ENCODE measurements at regions not wholly inside any gene's neighbourhood (a gene's known extent, or its start where the extent isn't known, plus 50 kb on each side); places are given as distances from the start of the nearest gene placed in this dataset.

DNA sequence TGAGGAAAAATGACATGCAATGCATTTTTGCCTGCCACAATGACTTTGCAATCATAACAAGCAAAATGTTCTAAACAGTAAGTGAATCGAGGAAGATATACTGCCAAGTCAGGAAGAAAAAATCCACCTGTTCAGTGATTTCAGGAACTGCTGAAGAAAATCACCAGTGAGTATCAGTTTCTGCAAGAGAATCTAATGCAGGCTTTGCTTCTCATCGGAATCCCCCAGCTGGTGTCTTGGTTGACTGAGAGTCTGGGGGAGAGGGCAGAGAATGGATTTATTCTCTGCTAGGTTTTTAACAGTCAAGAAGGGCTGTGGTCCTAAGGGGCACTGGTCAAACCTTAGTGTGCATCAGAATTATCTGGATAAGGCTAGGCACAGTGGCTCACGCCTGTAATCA is 363.4 kb downstream of the CDH26 start:
- TF ChIP-seq, protein P1, sequence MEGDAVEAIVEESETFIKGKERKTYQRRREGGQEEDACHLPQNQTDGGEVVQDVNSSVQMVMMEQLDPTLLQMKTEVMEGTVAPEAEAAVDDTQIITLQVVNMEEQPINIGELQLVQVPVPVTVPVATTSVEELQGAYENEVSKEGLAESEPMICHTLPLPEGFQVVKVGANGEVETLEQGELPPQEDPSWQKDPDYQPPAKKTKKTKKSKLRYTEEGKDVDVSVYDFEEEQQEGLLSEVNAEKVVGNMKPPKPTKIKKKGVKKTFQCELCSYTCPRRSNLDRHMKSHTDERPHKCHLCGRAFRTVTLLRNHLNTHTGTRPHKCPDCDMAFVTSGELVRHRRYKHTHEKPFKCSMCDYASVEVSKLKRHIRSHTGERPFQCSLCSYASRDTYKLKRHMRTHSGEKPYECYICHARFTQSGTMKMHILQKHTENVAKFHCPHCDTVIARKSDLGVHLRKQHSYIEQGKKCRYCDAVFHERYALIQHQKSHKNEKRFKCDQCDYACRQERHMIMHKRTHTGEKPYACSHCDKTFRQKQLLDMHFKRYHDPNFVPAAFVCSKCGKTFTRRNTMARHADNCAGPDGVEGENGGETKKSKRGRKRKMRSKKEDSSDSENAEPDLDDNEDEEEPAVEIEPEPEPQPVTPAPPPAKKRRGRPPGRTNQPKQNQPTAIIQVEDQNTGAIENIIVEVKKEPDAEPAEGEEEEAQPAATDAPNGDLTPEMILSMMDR (IDR thresholded peaks at IDR 0.05; ENCODE audit: low read length) = no peak
- no peak for TF ChIP-seq EZH2 (optimal IDR thresholded peaks at IDR 0.05; ENCODE audit: low read depth, low read length)
- TF ChIP-seq EZH2phosphoT487 (IDR thresholded peaks at IDR 0.05; ENCODE audit: low read length) = no peak
